HG03469 (cell line): ENCODE measurements at regions not wholly inside any gene's neighbourhood (a gene's known extent, or its start where the extent isn't known, plus 50 kb on each side); places are given as distances from the start of the nearest gene placed in this dataset.

Source experiments
- ATAC-seq: cut with Tn5 transposase; IDR thresholded peaks from one replicate; pipeline ENCODE4 v1.9.1; 2021; ENCODE audit warnings: mild to moderate bottlenecking, moderate library complexity, moderate number of reproducible peaks; ENCODE audit not compliant: unreplicated experiment

GRCh38 chr4:89379511-89380044 is 72.0 kb upstream of the GPRIN3 start:
- no peak for ATAC-seq

- ATAC-seq, result no peak
Observed at GRCh38 chr4:89373394-89373793, 65.8 kb upstream of the GPRIN3 start.

- no peak for ATAC-seq
Observed at GRCh38 chr4:89371614-89372013, 64.0 kb upstream of the GPRIN3 start.

GRCh38 chr4:89369581-89369980 is 62.0 kb upstream of the GPRIN3 start:
- ATAC-seq, result no peak

- no peak for ATAC-seq
Observed at GRCh38 chr4:89368861-89369260, 61.3 kb upstream of the GPRIN3 start.

GRCh38 chr4:89365776-89366175 is 58.2 kb upstream of the GPRIN3 start:
- ATAC-seq, result no peak

GRCh38 chr4:89365375-89365774 is 57.8 kb upstream of the GPRIN3 start:
- ATAC-seq, result no peak

- ATAC-seq, result no peak
Observed at GRCh38 chr4:89364541-89364940, 56.9 kb upstream of the GPRIN3 start.

- no peak for ATAC-seq
Observed at GRCh38 chr4:89363786-89364185, 56.2 kb upstream of the GPRIN3 start.

- no peak for ATAC-seq
Observed at GRCh38 chr4:89358935-89359638, 51.5 kb upstream of the GPRIN3 start.

- no peak for ATAC-seq
Observed at GRCh38 chr4:89357787-89358186, 50.2 kb upstream of the GPRIN3 start.
